ENCODE measurements at regions not wholly inside any gene's neighbourhood (a gene's known extent, or its start where the extent isn't known, plus 50 kb on each side); places are given as distances from the start of the nearest gene placed in this dataset.

- 30 to 42% methylated on average over 1 of the region's 1 CpG for WGBS, 2 experiments (ENCODE audit: low coverage in 1 of 2, low lambda C conversion rate in 2 of 2, missing lambda C conversion rate in 2 of 2)
- no peaks in the 10 kb centered on the region for H3K9me3 ChIP-seq (ENCODE audit: low read depth)
- H3K27ac ChIP-seq = no peak overlapping the region
- no peaks in the 10 kb centered on the region for H4K20me1 ChIP-seq (ENCODE audit: insufficient read depth)
- TF ChIP-seq EZH2phosphoT487 (IDR thresholded peaks at IDR 0.05; ENCODE audit: insufficient read depth, low read depth) (no peak), EZH2 (IDR thresholded peaks at IDR 0.05; ENCODE audit: insufficient read depth, poor library complexity, severe bottlenecking) (no peak)
- H3F3A ChIP-seq (ENCODE audit: insufficient read depth) = no peaks in the 10 kb centered on the region
- no peaks in the 10 kb centered on the region for H3K36me3 ChIP-seq (ENCODE audit: low read depth)
- no peak overlapping the region for H3K9ac ChIP-seq
- DNase-seq = no peak
- in situ Hi-C loops (cut with MboI) = no loop called here
- H3K9me2 ChIP-seq (ENCODE audit: insufficient read depth) = no peaks in the 10 kb centered on the region
- H3K4me2 ChIP-seq (ENCODE audit: unreplicated experiment) = no peak overlapping the region
- H2AFZ ChIP-seq = no peak overlapping the region
- no peak overlapping the region for H3K4me3 ChIP-seq
- no peaks in the 10 kb centered on the region for H3K4me1 ChIP-seq (ENCODE audit: insufficient read depth)
- no peaks in the 10 kb centered on the region for H3K79me2 ChIP-seq (ENCODE audit: insufficient read depth)
- peaks cover 15% of the 10 kb centered on the region; the same call in 1 of the 2 replicates for H3K27me3 ChIP-seq (replicated peaks; ENCODE audit: insufficient read depth)
Observed at GRCh38 chr5:136924490-136924889, 559.1 kb upstream of the TRPC7 start.

GRCh38 chr5:136910625-136911024, 545.3 kb upstream of the TRPC7 start:
- Histone ChIP-seq H3K9me2 (ENCODE audit: insufficient read depth) (no peaks in the 10 kb centered on the region), H3K4me2 (ENCODE audit: unreplicated experiment) (no peak overlapping the region), H3K79me2 (ENCODE audit: insufficient read depth) (no peaks in the 10 kb centered on the region), H3K9ac (no peak overlapping the region), H2AFZ (no peak overlapping the region), H3K27ac (no peak overlapping the region), H4K20me1 (ENCODE audit: insufficient read depth) (no peaks in the 10 kb centered on the region), H3K27me3 (replicated peaks; ENCODE audit: insufficient read depth) (no peaks in the 10 kb centered on the region), H3K36me3 (ENCODE audit: low read depth) (no peaks in the 10 kb centered on the region), H3K9me3 (ENCODE audit: low read depth) (no peaks in the 10 kb centered on the region), H3F3A (ENCODE audit: insufficient read depth) (no peaks in the 10 kb centered on the region), H3K4me1 (ENCODE audit: insufficient read depth) (no peaks in the 10 kb centered on the region), H3K4me3 (no peak overlapping the region)
- in situ Hi-C loops (cut with MboI) = no loop called here
- TF ChIP-seq EZH2phosphoT487 (IDR thresholded peaks at IDR 0.05; ENCODE audit: insufficient read depth, low read depth) (no peak), EZH2 (IDR thresholded peaks at IDR 0.05; ENCODE audit: insufficient read depth, poor library complexity, severe bottlenecking) (no peak)
- no peak for DNase-seq
- 72 to 75% methylated on average over 2 of the region's 2 CpGs for WGBS, 2 experiments (ENCODE audit: low coverage in 1 of 2, low lambda C conversion rate in 2 of 2, missing lambda C conversion rate in 2 of 2)

DNA sequence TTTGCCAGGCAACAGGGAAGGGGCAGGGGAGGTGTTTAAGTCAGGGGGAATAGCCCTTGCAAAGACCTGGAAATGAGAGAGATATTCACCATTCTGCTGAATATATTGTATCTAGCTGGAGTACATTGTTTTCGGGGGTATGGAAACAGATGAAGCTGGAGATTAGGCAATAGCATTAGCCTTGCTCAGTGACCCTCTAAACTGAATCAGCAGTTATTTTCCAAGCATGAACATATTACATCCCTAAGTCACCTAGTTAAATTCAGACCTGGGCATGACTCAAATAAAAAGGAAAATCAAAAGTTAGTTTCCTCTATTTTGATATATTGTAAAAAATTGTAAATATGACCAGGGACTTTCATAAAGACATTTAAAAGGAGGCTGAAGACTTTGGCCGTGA, 544.6 kb upstream of the TRPC7 start:
- TF ChIP-seq EZH2phosphoT487 (IDR thresholded peaks at IDR 0.05; ENCODE audit: insufficient read depth, low read depth) (no peak), EZH2 (IDR thresholded peaks at IDR 0.05; ENCODE audit: insufficient read depth, poor library complexity, severe bottlenecking) (no peak)
- H2AFZ ChIP-seq = no peak overlapping the region
- no peaks in the 10 kb centered on the region for H3K9me2 ChIP-seq (ENCODE audit: insufficient read depth)
- no peaks in the 10 kb centered on the region for H3K79me2 ChIP-seq (ENCODE audit: insufficient read depth)
- no peaks in the 10 kb centered on the region for H3K27me3 ChIP-seq (replicated peaks; ENCODE audit: insufficient read depth)
- H3K4me1 ChIP-seq (ENCODE audit: insufficient read depth) = no peaks in the 10 kb centered on the region
- no peaks in the 10 kb centered on the region for H3K9me3 ChIP-seq (ENCODE audit: low read depth)
- H3K4me3 ChIP-seq = no peak overlapping the region
- no peaks in the 10 kb centered on the region for H4K20me1 ChIP-seq (ENCODE audit: insufficient read depth)
- H3K9ac ChIP-seq = no peak overlapping the region
- no peak overlapping the region for H3K27ac ChIP-seq
- in situ Hi-C loops (cut with MboI) = no loop called here
- no peaks in the 10 kb centered on the region for H3K36me3 ChIP-seq (ENCODE audit: low read depth)
- H3F3A ChIP-seq (ENCODE audit: insufficient read depth) = no peaks in the 10 kb centered on the region
- H3K4me2 ChIP-seq (ENCODE audit: unreplicated experiment) = no peak overlapping the region
- WGBS, 2 experiments (ENCODE audit: low coverage in 1 of 2, low lambda C conversion rate in 2 of 2, missing lambda C conversion rate in 2 of 2) = 72 to 78% methylated on average over 2 of the region's 2 CpGs
- DNase-seq = no peak

- H3K4me3 ChIP-seq = no peak overlapping the region
- H2AFZ ChIP-seq = no peak overlapping the region
- no peak overlapping the region for H3K27ac ChIP-seq
Observed at GRCh38 chr5:136907371-136907770, 542.0 kb upstream of the TRPC7 start.

DNA sequence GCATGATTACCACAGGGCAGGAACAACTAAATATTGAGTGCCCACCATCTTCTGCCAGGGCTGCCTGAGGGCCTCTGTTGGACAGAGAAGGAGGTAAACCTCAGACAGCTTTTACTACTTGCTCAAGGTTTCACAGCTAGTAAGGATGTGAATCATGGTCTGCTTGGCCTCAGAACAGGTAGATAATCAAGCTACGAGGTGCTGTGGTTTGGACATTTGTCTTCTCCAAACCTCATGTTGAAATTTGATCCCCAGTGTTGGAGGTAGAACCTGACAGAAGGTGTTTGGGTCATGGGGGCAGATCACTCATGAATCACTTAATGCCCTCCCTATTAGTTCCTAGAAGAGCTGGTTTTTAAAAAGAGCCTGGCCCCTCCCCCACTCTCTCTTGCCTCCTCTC, 541.2 kb upstream of the TRPC7 start:
- TF ChIP-seq EZH2 (IDR thresholded peaks at IDR 0.05; ENCODE audit: insufficient read depth, poor library complexity, severe bottlenecking) (no peak), EZH2phosphoT487 (IDR thresholded peaks at IDR 0.05; ENCODE audit: insufficient read depth, low read depth) (no peak)
- Histone ChIP-seq H3K36me3 (ENCODE audit: low read depth) (no peaks in the 10 kb centered on the region), H3K4me1 (ENCODE audit: insufficient read depth) (no peaks in the 10 kb centered on the region), H3K9me3 (ENCODE audit: low read depth) (no peaks in the 10 kb centered on the region), H3K27ac (no peak overlapping the region), H3K79me2 (ENCODE audit: insufficient read depth) (no peaks in the 10 kb centered on the region), H2AFZ (no peak overlapping the region), H3K27me3 (replicated peaks; ENCODE audit: insufficient read depth) (no peaks in the 10 kb centered on the region), H3K9me2 (ENCODE audit: insufficient read depth) (no peaks in the 10 kb centered on the region), H3K4me2 (ENCODE audit: unreplicated experiment) (no peak overlapping the region), H4K20me1 (ENCODE audit: insufficient read depth) (no peaks in the 10 kb centered on the region), H3K9ac (no peak overlapping the region), H3K4me3 (no peak overlapping the region), H3F3A (ENCODE audit: insufficient read depth) (no peaks in the 10 kb centered on the region)
- no peak for DNase-seq
- in situ Hi-C loops (cut with MboI) = no loop called here
- 50 to 53% methylated on average over 1 of the region's 1 CpG for WGBS, 2 experiments (ENCODE audit: low coverage in 1 of 2, low lambda C conversion rate in 2 of 2, missing lambda C conversion rate in 2 of 2)

More at GRCh38 chr5:136907371-136907770, 542.0 kb upstream of the TRPC7 start:
- WGBS, 2 experiments (ENCODE audit: low coverage in 1 of 2, low lambda C conversion rate in 2 of 2, missing lambda C conversion rate in 2 of 2) = 24 to 32% methylated on average over 3 of the region's 3 CpGs
- in situ Hi-C loops (cut with MboI) = no loop called here
- H3K9me3 ChIP-seq (ENCODE audit: low read depth) = no peaks in the 10 kb centered on the region
- H3K9me2 ChIP-seq (ENCODE audit: insufficient read depth) = no peaks in the 10 kb centered on the region
- no peaks in the 10 kb centered on the region for H3K36me3 ChIP-seq (ENCODE audit: low read depth)
- TF ChIP-seq EZH2phosphoT487 (IDR thresholded peaks at IDR 0.05; ENCODE audit: insufficient read depth, low read depth) (no peak), EZH2 (IDR thresholded peaks at IDR 0.05; ENCODE audit: insufficient read depth, poor library complexity, severe bottlenecking) (no peak)
- no peaks in the 10 kb centered on the region for H4K20me1 ChIP-seq (ENCODE audit: insufficient read depth)
- no peaks in the 10 kb centered on the region for H3K27me3 ChIP-seq (replicated peaks; ENCODE audit: insufficient read depth)
- no peak overlapping the region for H3K9ac ChIP-seq
- no peaks in the 10 kb centered on the region for H3F3A ChIP-seq (ENCODE audit: insufficient read depth)
- H3K4me2 ChIP-seq (ENCODE audit: unreplicated experiment) = no peak overlapping the region
- DNase-seq = no peak
- no peaks in the 10 kb centered on the region for H3K79me2 ChIP-seq (ENCODE audit: insufficient read depth)
- H3K4me1 ChIP-seq (ENCODE audit: insufficient read depth) = no peaks in the 10 kb centered on the region
